Keratinocyte (primary cell): ENCODE measurements at regions not wholly inside any gene's neighbourhood (a gene's known extent, or its start where the extent isn't known, plus 50 kb on each side); places are given as distances from the start of the nearest gene placed in this dataset.

Source experiments
- CTCF ChIP-seq, 3 experiments: IDR thresholded peaks in 1 of 3; conservative IDR thresholded peaks in 1 of 3; optimal IDR thresholded peaks in 1 of 3; 2 replicates in 2 of 3; 3 replicates in 1 of 3; pipeline versions ENCODE3 to v1.5.1; 2011; ENCODE audit warnings: low read length in 3 of 3, mild to moderate bottlenecking in 3 of 3, moderate library complexity in 2 of 3, control low read depth in 1 of 3, inconsistent platforms in 1 of 3; ENCODE audit not compliant: insufficient read depth in 2 of 3; ENCODE audit errors: extremely low read depth in 1 of 3
- EZH2 ChIP-seq: IDR thresholded peaks from one replicate; pipeline ENCODE4 v1.6.1; 2012; ENCODE audit warnings: inconsistent platforms, mild to moderate bottlenecking, low read length, moderate library complexity

- TF ChIP-seq CTCF (optimal IDR thresholded peaks at IDR 0.05 in 1 of 3, IDR thresholded peaks at IDR 0.05 in 1 of 3, conservative IDR thresholded peaks at IDR 0.05 in 1 of 3; ENCODE audit: extremely low read depth in 1 of 3, insufficient read depth in 2 of 3, low read length in 3 of 3) (no peak), EZH2 (no peak)
Measured at GRCh38 chr21:21806711-21807597, 808.7 kb downstream of the NCAM2 start.
